Keratinocyte (primary cell): ENCODE measurements at regions not wholly inside any gene's neighbourhood (a gene's known extent, or its start where the extent isn't known, plus 50 kb on each side); places are given as distances from the start of the nearest gene placed in this dataset.

Source experiments
- DNase-seq: peaks from one replicate; pipeline ENCODE4 v3.0.0-alpha.2; 2011; ENCODE audit warnings: low read depth, missing footprints, low spot score
- FAIRE-seq: peaks from 2 replicates; lab custom pipeline; 2011; peaks lifted over from hg19 to GRCh38; lab: Jason Lieb, UNC
- H2AFZ ChIP-seq: 2 replicates; pipeline ENCODE4 v1.6.0; 2012; ENCODE audit warnings: low read length, control low read depth, inconsistent platforms; ENCODE audit not compliant: control insufficient read depth
- H3K27ac ChIP-seq: 2 replicates; pipeline ENCODE4 v1.5.1; 2011; ENCODE audit warnings: low read length; ENCODE audit not compliant: control insufficient read depth, insufficient read depth
- H3K27me3 ChIP-seq: 3 replicates; pipeline ENCODE4 v1.6.0; 2011; ENCODE audit warnings: low read length; ENCODE audit not compliant: control insufficient read depth, insufficient read depth; ENCODE audit errors: extremely low read depth
- H3K36me3 ChIP-seq, 2 experiments: 2 replicates in 1 of 2; 3 replicates in 1 of 2; pipeline ENCODE4 v1.5.1; 2011; ENCODE audit warnings: low read length in 2 of 2, mild to moderate bottlenecking in 1 of 2; ENCODE audit not compliant: control insufficient read depth in 2 of 2, insufficient read depth in 2 of 2; ENCODE audit errors: extremely low read depth in 1 of 2
- H3K4me1 ChIP-seq: 3 replicates; pipeline ENCODE4 v1.5.1; 2011; ENCODE audit warnings: low read length; ENCODE audit not compliant: control insufficient read depth, insufficient read depth; ENCODE audit errors: extremely low read depth
- H3K4me2 ChIP-seq: 3 replicates; pipeline ENCODE4 v1.6.0; 2011; ENCODE audit warnings: low read depth, low read length; ENCODE audit not compliant: control insufficient read depth, insufficient read depth; ENCODE audit errors: extremely low read depth
- H3K4me3 ChIP-seq, 3 experiments: fragments of 200-600 bp in 1 of 3; sonication (generic) in 1 of 3; 2 replicates in 2 of 3; 3 replicates in 1 of 3; pipeline ENCODE4 v1.5.1; 2011 to 2016; ENCODE audit warnings: low read length in 3 of 3, mild to moderate bottlenecking in 3 of 3, control low read depth in 2 of 3, inconsistent platforms in 1 of 3, low read depth in 1 of 3, mixed read lengths in 1 of 3, mixed run types in 1 of 3, moderate library complexity in 1 of 3; ENCODE audit not compliant: control insufficient read depth in 2 of 3, insufficient read depth in 2 of 3; ENCODE audit errors: extremely low read depth in 1 of 3
- H3K79me2 ChIP-seq: 2 replicates; pipeline ENCODE4 v1.6.0; 2012; ENCODE audit warnings: low read length; ENCODE audit not compliant: control insufficient read depth, insufficient read depth
- H3K9ac ChIP-seq: 3 replicates; pipeline ENCODE4 v1.6.0; 2011; ENCODE audit warnings: low read length; ENCODE audit not compliant: control insufficient read depth, insufficient read depth; ENCODE audit errors: extremely low read depth
- H3K9me1 ChIP-seq: 3 replicates; pipeline ENCODE4 v1.6.0; 2011; ENCODE audit warnings: low read length; ENCODE audit not compliant: control insufficient read depth, insufficient read depth; ENCODE audit errors: extremely low read depth
- H3K9me3 ChIP-seq: 2 replicates; pipeline ENCODE4 v1.5.1; 2012; ENCODE audit warnings: low read depth, low read length; ENCODE audit not compliant: control insufficient read depth
- H4K20me1 ChIP-seq: 3 replicates; pipeline ENCODE4 v1.6.0; 2011; ENCODE audit warnings: low read length; ENCODE audit not compliant: control insufficient read depth, insufficient read depth; ENCODE audit errors: extremely low read depth
- CTCF ChIP-seq, 3 experiments: IDR thresholded peaks in 1 of 3; conservative IDR thresholded peaks in 1 of 3; optimal IDR thresholded peaks in 1 of 3; 2 replicates in 2 of 3; 3 replicates in 1 of 3; pipeline versions ENCODE3 to v1.5.1; 2011; ENCODE audit warnings: low read length in 3 of 3, mild to moderate bottlenecking in 3 of 3, moderate library complexity in 2 of 3, control low read depth in 1 of 3, inconsistent platforms in 1 of 3; ENCODE audit not compliant: insufficient read depth in 2 of 3; ENCODE audit errors: extremely low read depth in 1 of 3
- EZH2 ChIP-seq: IDR thresholded peaks from one replicate; pipeline ENCODE4 v1.6.1; 2012; ENCODE audit warnings: inconsistent platforms, mild to moderate bottlenecking, low read length, moderate library complexity
- dilution Hi-C: fragments of 300-500 bp; cut with MboI; formaldehyde crosslinking; loops from one replicate; pipeline ENCODE4 v1.7.0; 2020; ENCODE audit warnings: low sequenced_read_pairs; ENCODE audit not compliant: extremely low pct_ligation_motif_present

DNA sequence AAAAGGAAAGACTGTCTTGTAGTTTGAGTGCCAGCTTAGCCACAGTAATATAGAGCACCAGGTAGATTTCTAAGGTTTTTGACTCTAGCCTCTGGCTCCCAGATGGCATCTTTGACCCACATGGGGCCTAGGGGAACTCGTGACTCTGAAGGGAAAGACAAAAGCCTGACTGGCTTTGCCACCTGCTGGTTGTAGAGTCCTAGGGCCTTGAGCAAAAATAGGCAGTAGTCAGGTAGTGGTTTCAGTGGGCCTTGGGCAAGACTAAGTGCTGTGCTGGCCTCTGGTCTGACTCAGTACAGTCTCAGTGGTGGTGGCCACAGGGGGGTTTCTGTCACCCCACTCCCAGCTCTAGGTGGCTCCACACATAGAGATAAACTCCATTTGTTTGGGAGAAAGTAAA, 349.4 kb downstream of the FAM181B start:
- no peak overlapping the region for H3K4me2 ChIP-seq
- no peaks in the 10 kb centered on the region for H3K79me2 ChIP-seq
- H3K36me3 ChIP-seq: no peaks in the 10 kb centered on the region
- H3K4me1 ChIP-seq: no peaks in the 10 kb centered on the region
- DNase-seq (no peak), FAIRE-seq (no peak)
- H3K9ac ChIP-seq: no peak overlapping the region
- no peak overlapping the region for H2AFZ ChIP-seq
- no peak overlapping the region for H3K4me3 ChIP-seq
- no peaks in the 10 kb centered on the region for H4K20me1 ChIP-seq
- H3K27me3 ChIP-seq: no peaks in the 10 kb centered on the region
- dilution Hi-C loops: no loop called here
- no peak overlapping the region for H3K27ac ChIP-seq
- TF ChIP-seq CTCF (optimal IDR thresholded peaks at IDR 0.05 in 1 of 3, IDR thresholded peaks at IDR 0.05 in 1 of 3, conservative IDR thresholded peaks at IDR 0.05 in 1 of 3; ENCODE audit: extremely low read depth in 1 of 3, insufficient read depth in 2 of 3, low read length in 3 of 3) (no peak), EZH2 (no peak)
- H3K9me3 ChIP-seq: no peaks in the 10 kb centered on the region
- H3K9me1 ChIP-seq: no peaks in the 10 kb centered on the region

- Histone ChIP-seq H3K27me3 (no peaks in the 10 kb centered on the region), H3K36me3 (no peaks in the 10 kb centered on the region), H3K79me2 (no peaks in the 10 kb centered on the region), H4K20me1 (no peaks in the 10 kb centered on the region), H3K4me2 (no peak overlapping the region), H3K9me1 (no peaks in the 10 kb centered on the region), H3K9me3 (no peaks in the 10 kb centered on the region), H3K9ac (no peak overlapping the region), H3K27ac (no peak overlapping the region), H3K4me3 (no peak overlapping the region), H3K4me1 (no peaks in the 10 kb centered on the region), H2AFZ (no peak overlapping the region)
- DNase-seq (no peak), FAIRE-seq (no peak)
- TF ChIP-seq CTCF (optimal IDR thresholded peaks at IDR 0.05 in 1 of 3, IDR thresholded peaks at IDR 0.05 in 1 of 3, conservative IDR thresholded peaks at IDR 0.05 in 1 of 3; ENCODE audit: extremely low read depth in 1 of 3, insufficient read depth in 2 of 3, low read length in 3 of 3) (no peak), EZH2 (no peak)
- dilution Hi-C loops: no loop called here
These were observed 359.7 kb downstream of the FAM181B start for GRCh38 chr11:82373781-82374542.
